Astrocyte (in vitro differentiated cells and primary cell): ENCODE measurements at regions not wholly inside any gene's neighbourhood (a gene's known extent, or its start where the extent isn't known, plus 50 kb on each side); places are given as distances from the start of the nearest gene placed in this dataset.

ENCODE experiments used
- CTCF ChIP-seq: IDR thresholded peaks from 2 replicates; pipeline ENCODE4 v1.5.1; 2011; ENCODE audit warnings: low read depth, mild to moderate bottlenecking, inconsistent platforms, low read length, moderate library complexity; ENCODE audit not compliant: insufficient read depth
- EZH2 ChIP-seq: IDR thresholded peaks from 2 replicates; pipeline ENCODE4 v1.6.1; 2012; ENCODE audit warnings: mild to moderate bottlenecking, low read length, inconsistent platforms; ENCODE audit not compliant: insufficient read depth

- TF ChIP-seq CTCF (no peak), EZH2 (no peak)
Observed at GRCh38 chr15:61483599-61483998, 254.5 kb upstream of the RORA start.
